Central memory CD4-positive, alpha-beta T cell (primary cell): ENCODE measurements at regions not wholly inside any gene's neighbourhood (a gene's known extent, or its start where the extent isn't known, plus 50 kb on each side); places are given as distances from the start of the nearest gene placed in this dataset.

Experiments
- DNase-seq: peaks from one replicate; pipeline ENCODE4 v3.0.0; 2022

- no peak for DNase-seq
These were observed 429.4 kb upstream of the MAF start for GRCh38 chr16:80029761-80030481.

GRCh38 chr16:80029381-80029630 is 428.8 kb upstream of the MAF start:
- no peak for DNase-seq

- DNase-seq, result no peak
These were observed 428.2 kb upstream of the MAF start for GRCh38 chr16:80028581-80029380.

- peak; percentile 44 for DNase-seq
These were observed 426.7 kb upstream of the MAF start for GRCh38 chr16:80027007-80027965.

- no peak for DNase-seq
These were observed 424.7 kb upstream of the MAF start for GRCh38 chr16:80025236-80025635.

GRCh38 chr16:80024443-80024842 is 423.9 kb upstream of the MAF start:
- DNase-seq, result no peak

GRCh38 chr16:80023865-80024264 is 423.3 kb upstream of the MAF start:
- no peak for DNase-seq

- no peak for DNase-seq
These were observed 418.9 kb upstream of the MAF start for GRCh38 chr16:80019395-80019794.

GRCh38 chr16:80018466-80018865 is 417.9 kb upstream of the MAF start:
- DNase-seq, result no peak

GRCh38 chr16:80016731-80017326 is 416.3 kb upstream of the MAF start:
- DNase-seq, result no peak

- DNase-seq, result no peak
These were observed 415.0 kb upstream of the MAF start for GRCh38 chr16:80015566-80015965.

- no peak for DNase-seq
These were observed 413.9 kb upstream of the MAF start for GRCh38 chr16:80014241-80014939.

GRCh38 chr16:80012586-80012985 is 412.0 kb upstream of the MAF start:
- DNase-seq, result no peak

- no peak for DNase-seq
These were observed 409.6 kb upstream of the MAF start for GRCh38 chr16:80009971-80010659.

GRCh38 chr16:80008857-80009256 is 408.3 kb upstream of the MAF start:
- no peak for DNase-seq

- no peak for DNase-seq
These were observed 406.7 kb upstream of the MAF start for GRCh38 chr16:80007231-80007630.

- no peak for DNase-seq
These were observed 406.0 kb upstream of the MAF start for GRCh38 chr16:80006241-80007215.

GRCh38 chr16:80004113-80004512 is 403.6 kb upstream of the MAF start:
- no peak for DNase-seq

- DNase-seq, result no peak
These were observed 401.7 kb upstream of the MAF start for GRCh38 chr16:80002261-80002660.

- DNase-seq, result no peak
These were observed 397.6 kb upstream of the MAF start for GRCh38 chr16:79998143-79998542.

- no peak for DNase-seq
These were observed 396.7 kb upstream of the MAF start for GRCh38 chr16:79997257-79997656.
